NCI-H2029 (cell line): ENCODE measurements at regions not wholly inside any gene's neighbourhood (a gene's known extent, or its start where the extent isn't known, plus 50 kb on each side); places are given as distances from the start of the nearest gene placed in this dataset.

Experiments used
- DNase-seq: peaks from one replicate; lab custom pipeline; 2025; lab: John Stamatoyannopoulos, UW

DNA sequence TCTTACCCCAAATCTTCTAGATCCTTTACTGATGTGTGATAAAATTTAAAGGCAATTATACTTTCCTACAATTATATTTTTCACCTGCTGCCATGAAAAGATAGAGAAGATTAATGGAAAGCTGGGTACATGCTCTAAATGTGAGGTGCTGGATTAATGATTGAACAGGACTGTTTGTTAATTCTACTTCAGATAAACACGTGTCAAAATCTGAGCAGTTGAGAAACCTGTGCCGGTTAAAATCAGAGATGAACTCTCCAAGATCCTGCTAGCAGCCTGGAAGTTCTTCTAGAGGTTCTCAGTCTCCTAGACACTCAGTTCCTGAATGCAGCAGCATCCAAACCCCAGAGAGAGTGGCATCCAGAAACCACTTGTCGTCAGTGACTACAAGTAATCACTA, 69.2 kb downstream of the INHBA start:
- DNase-seq: no peak

DNA sequence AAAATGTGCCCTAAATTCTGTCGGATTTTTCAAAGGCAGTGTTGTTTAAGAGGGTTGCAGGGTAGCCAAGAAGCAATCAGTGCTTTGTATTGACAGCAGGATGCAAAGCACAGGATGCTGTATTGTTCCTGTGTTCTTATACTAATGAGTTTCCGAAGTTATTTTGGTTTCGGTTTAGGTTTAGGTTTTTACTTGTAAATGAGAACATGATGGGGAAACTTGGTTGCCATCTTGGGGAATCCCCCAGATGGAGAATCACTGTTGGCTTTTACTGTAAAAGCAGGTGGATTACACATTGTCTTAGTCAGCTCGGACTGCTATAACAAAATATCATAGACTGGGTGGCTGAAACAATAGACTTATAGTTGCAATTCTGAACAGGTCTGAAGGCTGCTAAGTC, 72.1 kb downstream of the INHBA start:
- DNase-seq: no peak

DNA sequence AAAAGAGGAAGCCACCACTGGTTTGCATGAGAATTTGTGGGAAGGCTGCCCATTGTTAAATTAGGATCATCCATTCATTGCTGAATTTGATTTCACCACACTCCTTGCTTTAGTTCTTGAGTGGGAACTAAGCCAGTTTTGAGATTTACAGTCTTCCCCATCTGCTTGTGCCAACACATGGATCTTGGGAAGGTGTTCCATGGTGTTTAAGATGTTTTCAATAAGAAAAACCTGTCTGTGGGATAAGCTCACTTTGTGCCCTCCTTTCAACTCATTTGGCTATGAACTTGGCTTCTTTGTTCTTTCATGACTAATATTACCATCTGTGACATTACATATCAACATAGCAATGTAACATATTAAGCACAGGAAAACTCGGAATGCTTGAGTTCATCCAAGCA, 73.2 kb downstream of the INHBA start:
- DNase-seq: no peak

DNA sequence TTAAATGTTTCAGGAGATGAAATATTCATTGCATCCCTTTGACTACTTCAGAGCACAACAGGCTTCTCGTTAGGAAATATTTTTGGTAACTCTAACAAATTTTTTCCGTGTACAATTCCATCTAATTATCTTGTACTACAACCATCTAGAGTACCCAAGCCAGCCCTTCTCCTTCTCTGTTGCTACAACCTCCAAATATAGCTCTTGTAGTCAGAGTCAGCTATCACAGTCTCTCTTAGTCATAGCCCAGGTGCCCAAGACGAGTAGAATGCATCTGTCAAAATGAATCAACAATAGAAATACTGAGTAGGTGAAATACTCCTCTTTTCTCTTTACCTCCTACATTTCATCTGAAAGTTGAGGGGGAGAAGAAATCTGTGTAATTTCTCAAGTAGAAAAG, 74.0 kb downstream of the INHBA start:
- DNase-seq: no peak

DNA sequence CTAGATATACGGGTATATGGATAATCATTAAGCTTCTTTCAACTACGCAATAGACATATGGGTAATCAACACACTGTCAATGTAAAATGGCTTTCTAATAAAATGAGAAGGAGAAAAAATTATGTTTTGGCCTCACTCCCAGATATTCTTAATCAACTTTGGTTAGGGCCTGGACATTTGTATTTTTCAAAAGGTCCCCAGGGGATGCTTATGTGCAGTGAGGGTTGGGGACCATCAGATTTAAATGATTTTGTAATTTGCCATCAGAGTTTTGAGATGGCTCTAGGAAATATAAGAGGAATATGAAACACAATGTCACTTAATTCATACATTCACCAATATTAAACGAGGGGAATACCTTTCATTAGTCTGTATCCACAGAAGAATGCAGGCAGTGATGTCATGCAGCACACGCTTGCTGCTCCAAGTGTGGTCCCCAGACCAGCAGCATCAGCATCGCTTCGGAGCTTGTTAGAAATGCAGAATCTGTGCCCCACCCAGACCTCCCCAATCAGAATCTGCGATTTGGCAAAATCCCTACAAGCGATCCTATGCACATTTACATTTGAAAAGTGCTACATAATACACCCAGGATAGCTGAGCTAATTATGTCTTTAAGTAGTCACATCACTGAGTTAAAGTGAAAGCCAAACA, 75.1 kb downstream of the INHBA start:
- no peak for DNase-seq

DNA sequence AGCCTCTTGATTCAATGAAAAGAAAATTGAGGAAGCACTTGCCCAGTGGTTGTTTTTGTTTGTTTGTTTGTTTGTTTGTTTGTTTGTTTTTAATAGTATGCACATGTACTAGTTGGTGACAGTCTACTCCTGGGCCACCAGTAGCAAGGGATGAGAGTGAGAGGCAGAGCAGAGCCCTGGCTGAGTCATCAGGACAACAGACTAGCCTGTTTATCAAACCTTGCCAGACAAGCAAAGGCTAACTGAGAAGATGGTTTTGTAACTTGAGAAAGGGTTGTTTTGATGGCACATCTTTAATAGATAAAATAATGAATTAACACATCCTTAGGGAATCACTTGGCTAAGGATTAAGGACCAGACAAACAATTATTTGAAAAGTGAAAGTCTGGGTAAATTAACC, 78.1 kb downstream of the INHBA start:
- DNase-seq: no peak

DNA sequence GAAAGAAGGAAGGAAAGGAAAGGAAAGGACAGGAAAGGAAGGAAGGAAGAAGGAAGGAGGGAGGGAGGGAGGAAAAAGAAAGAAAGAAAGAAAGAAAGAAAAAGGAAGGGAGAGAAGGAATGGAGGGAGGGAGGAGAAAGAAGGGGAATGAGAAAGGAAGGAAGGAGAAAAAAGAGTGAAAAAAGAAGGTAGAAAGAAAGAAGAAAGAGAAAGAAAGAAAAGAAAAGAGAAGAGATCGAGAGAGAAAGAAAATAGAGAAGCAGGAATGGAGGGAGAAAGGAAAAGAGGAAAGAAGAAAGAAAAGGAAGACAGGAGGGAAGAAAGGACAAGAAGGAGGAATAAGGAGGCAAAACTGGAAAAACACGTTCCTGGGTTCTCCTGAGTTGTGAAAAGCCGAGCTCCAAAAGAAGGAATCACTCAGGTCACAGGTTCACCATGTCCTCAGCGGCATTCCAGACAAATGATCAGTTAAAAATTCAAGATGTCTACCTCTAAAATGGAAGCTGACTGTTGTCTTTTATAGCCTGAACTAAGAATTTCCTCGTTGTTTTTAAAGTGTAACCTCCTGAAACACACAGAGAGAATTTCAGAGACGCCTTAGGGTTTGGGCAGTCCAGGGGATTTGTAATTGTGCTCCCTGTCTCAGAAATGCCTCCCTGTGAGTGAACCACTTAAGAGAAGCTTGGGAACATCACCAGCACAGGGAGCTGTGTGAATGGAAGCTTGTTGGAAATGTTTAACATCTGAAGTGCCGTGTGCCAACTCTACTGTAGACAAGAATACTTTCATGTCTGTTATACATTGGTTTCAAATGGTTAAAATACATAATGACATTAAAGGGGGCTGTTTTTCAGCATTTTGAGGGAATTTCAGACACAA, 80.7 kb downstream of the INHBA start:
- no peak for DNase-seq

DNA sequence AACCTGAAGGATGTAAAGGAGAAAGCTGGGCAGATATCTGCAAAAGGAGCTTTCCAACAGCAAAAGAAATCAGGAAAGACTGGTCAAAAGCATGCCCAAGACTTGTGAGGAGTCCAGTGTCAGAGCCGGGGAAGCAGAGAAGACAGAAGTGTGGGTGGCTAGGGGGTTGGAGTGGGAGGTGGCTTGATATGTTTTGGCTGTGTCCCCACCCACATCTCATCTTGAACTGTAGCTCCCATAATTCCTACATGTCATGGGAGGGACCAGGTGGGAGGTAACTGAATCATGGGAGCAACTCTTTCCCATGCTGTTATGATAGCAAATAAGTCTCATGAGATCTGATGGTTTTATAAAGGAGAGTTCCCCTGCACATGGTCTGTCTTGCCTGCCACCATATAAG, 84.9 kb downstream of the INHBA start:
- DNase-seq: no peak

DNA sequence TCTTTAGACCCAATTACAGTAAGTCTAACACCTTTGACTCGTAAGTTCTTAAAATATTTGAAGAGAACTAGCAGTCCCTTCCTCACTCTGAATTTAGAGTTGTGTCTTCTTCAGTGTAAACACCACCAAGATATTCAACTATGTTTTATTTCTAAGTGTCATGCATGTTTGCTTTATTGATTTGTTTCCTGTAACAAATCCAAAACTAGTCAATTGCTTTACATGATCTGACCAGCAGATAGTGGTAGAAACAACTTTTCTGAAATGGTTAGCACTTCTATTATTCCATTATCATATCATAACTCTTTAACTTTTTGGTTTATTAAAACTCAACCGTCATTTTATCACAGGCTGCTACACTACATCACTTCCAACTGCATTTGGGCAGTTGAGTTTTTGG, 90.1 kb downstream of the INHBA start:
- no peak for DNase-seq

DNA sequence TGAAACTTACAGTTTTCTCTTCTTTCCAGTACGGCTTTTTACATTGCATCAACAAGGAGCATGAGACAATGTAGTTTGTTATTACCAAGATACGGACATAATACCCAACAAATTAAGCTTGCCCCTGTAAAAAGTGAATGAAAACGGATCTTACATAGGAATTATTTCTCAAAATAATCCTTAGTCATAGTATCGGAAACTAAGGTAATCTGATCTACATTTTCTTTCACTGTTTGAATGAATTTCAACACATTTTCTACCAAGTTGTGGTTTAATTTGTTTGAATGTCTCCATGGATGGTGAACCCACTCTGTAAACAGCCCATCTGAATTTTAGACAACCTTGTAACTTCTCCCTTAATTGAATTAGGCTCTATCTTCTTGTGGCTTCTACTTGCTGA, 90.5 kb downstream of the INHBA start:
- no peak for DNase-seq

DNA sequence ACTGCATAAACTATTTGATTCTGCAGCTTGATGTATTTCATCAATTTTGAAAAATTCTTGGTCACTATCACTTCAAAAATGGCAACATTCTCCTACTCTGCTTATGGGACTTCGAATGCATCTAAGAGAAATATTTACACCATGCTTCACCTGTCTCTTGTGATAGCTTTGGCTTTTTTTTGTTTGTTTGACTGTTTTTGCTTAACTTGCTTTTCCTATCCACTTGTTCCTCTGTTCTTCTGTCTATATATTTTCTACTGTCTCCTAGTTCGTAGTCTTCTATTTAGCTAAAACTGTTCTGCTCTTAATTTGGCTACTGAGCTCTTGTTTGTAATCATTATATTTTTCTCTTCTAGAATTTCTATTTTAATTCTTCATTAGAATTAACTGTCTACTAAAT, 94.4 kb downstream of the INHBA start:
- no peak for DNase-seq

DNA sequence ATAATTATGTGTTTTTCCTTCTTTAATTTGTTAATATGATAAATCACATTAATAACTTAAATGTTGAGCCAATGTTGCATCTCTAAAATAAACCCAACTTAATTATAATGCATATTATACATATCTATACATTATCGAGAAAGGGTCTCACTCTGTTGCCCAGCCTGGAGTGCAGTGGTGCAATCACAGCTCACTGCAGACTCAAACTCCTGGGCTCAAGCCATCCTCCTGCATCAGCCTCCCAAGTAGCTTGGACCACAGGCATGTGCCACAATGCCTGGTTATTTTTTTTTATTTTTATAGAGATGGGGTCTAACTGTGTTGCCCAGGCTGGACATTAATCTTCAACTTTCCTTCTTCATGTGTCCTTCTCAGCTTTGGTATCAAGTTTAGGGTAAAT, 98.9 kb downstream of the INHBA start:
- DNase-seq: no peak

DNA sequence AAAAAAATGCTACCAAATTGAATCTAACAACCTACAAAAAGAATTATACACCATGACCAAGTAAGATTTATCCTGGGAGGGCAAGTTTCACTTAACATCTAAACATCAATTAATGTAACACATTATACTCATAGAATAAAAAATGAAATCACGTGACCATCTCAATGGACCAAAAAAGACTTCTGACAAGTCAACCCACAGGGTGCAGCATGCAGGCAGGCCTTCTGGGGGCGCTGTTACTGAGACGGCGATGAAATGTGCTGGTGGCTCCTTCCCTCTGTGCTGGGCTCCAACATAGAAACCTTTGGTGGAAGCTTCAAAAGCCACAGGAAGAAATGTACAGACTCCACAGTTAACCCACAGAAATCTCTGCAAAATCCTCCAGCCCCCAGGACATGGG, 103.1 kb downstream of the INHBA start:
- no peak for DNase-seq

DNA sequence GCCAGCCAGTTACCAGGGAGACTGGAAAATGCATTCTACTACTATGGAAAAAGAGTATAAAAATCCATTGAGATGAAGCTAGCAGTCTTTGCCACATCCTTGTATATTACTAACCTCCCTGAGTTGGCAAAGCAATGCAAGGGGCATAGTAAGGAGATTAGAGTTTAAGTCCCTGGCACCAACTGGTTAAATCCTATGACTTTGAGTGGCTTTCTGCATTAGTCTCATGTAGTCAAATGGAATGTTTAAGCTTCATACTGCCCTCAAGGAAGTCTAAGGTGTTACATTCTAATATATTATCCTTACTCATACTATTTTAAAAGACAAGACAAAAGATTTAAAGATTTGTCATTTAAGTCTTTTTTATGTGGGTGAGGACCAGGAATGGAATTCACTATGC, 110.1 kb downstream of the INHBA start:
- DNase-seq: no peak

DNA sequence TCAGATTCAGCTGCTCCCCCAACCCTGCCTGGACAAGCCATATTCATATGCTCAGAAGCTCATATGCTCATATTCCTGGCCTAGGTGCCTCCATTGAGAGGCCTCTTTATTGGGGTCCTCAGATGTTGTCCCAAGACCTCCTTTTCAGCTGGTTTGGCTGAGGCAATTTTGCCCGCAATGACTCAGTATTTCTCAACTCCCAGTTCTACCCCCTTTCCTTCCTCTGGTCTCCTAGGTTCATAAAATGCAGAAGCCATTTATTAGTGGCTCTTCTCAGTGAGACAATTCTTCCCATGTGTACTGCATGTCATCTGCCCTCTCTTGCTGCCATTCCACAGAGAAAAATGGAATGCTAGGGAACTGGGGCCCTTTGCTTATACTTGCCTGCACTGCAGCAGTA, 110.7 kb downstream of the INHBA start:
- DNase-seq: no peak

DNA sequence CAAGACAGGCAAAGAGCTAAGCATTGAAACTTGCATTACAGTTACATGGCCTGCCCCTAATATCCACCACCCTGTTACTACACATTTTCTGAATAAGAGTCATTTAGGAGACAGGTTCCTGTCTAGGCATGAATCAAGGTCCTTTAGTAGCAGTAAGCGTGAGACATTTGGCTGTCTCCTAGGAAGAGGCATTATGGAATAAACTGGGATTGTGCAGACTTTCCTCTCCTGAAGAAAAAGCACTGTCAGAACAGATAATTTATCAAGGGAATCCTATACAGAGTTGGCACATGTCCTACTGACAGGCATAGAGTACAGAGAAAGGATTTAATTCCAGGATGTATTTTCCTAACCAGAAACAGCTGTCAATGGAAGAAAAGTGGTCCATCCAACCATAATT, 111.9 kb downstream of the INHBA start:
- DNase-seq: no peak

DNA sequence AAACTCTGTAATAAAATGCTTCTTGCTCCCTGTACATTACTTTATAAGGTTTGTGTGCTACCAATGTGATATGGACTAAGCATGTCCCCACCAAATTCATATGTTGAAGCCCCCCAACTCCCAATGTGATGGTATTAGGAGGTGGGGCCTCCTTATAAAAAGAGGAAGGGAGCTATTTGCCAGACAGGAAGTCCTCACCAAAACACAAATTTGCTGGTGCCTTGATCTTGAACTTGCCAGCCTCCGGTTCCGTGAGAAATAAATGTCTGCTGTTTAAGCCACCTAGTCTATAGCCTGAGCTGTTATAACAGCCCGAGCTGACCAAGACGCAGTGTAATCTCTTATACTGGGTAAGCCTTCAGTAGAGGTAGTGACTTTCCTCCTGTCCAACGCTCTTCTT, 114.5 kb downstream of the INHBA start:
- no peak for DNase-seq

DNA sequence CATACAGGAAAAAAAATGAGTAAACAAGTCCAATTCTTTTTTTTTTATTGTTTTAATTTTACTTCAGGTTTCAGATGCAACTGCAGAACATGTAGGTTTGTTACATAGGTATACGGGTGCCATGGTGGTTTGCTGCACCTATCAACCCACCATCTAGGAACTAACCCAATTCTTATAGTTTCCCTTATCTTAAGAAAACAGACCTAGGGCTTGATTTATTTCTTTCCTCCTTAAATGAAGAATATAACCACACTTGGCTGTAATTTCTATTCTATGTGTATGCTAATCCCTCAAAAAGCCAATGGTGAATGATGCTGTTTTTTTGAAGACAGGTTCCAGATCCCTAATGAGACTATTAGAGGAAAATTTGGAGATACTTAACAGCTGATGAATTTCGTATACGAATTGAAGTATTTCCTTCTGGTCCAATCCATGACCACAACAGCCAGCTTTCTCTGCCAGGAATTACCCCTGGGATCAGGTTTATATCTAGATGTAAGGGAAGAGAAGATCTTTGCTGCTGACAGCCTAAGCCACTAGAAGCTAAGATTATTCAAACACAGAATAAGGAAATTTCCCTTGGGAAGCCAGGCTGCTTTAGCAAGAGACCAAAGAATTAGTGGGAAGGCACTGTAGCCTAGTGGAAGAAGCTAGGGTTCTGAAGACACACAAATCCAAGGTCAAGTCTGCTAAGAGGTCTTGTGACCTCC, 115.8 kb downstream of the INHBA start:
- no peak for DNase-seq

DNA sequence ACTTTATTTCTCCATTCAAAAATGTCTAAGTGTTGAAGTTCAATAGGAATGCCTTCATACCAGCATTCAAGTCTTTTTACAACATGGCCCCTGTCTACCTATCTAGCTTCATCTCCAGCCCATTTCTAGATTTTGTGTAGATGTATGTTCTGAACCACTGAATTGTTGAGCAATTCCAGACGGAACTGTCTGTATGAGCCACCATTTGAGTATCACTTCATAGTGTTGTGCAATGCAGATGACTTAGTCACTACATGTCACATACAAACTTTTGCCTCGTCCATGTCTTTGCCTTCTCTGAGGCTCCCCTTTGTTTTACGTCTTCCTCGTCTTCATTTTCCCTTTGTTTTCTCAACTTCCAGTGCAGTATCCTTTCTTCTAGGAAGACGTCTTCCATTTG, 118.1 kb downstream of the INHBA start:
- DNase-seq: no peak

DNA sequence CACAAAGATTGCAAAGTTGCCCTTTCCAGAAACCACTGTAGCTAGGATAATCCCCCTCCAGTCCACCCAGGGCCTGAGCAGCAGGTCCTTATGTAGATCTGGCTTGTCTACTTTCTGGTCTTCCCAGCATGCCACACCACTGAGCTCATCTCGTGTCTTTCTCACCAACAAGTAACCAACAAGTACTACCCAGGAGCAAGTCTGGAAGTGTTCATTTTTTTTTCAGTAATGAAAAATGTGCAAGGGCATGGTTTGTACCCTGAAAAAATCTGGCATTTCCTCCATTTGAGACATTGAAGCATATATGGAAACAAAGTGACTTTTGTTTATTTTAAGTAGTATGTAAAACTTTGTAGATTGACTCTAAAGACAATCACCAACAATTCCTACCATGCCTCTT, 120.8 kb downstream of the INHBA start:
- no peak for DNase-seq

DNA sequence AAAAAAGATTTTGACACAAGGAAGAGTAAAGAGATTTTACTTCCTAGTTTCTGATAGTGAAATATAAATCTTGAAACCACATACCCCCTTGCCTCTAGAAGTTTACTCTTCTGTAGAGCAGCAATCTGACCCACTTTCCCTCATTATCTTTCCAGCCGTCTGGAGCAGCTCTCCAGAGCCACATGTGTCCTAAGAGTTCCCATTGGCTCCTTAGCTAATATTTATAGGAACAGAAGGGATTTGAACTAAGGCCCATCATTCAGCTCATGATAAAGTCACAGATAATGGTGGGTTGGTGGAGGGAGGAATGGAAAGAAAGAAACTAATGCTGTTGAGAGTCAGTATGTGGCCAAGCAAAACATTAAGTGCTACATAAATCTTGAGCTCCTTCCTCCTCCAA, 121.8 kb downstream of the INHBA start:
- DNase-seq: no peak

DNA sequence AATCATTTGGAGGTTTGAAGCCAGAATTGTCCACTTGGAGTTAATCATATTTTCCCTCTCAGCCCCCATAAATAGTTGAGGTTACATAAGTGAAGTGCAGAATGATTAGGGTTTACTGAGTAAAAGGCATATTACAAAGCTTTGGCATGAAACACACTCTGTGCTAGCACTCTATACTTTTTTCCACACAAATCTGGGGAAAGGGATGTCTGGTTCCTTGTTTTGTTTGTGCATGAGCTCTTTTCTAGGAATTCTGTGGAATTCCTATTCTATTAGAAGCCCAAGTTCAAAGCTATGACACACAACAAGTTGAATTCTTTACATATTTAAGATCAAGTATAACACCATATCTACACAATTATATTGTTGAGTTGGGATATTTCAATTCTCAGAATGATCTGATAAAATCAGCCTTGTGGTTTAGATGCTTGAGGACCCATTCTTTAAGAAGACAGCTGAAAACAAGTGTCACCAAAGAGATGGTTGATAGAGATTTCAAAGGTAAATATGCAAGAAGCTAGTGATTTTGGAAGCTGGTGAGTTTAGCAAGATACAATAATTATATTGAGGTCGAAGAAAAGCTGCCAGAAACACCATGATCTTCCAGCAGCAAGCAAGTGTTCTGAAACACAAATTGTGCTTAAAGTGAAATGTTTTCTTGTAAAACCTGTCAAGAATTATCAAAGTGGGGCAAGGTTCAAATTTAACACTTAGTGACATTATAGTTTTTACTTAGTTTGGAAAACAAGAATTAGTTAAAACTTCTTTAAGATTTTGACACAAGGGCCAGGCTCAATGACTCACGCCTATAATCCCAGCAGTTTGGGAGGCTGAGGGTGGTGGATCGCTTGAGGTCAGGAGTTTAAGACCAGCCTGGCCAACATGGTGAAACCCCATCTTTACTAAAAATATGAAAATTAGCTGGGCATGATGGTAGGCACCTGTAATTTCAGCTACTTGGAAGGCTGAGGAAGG, 122.6 kb downstream of the INHBA start:
- no peak for DNase-seq
